H9 (cell line): ENCODE measurements at regions not wholly inside any gene's neighbourhood (a gene's known extent, or its start where the extent isn't known, plus 50 kb on each side); places are given as distances from the start of the nearest gene placed in this dataset.

Source experiments
- DNase-seq: peaks from one replicate; pipeline ENCODE4 v3.0.0-alpha.2; 2017
- H2AFZ ChIP-seq: one replicate; pipeline ENCODE4 v1.6.1; 2013; ENCODE audit warnings: mild to moderate bottlenecking, low read length, control low read depth, moderate library complexity
- H2AK5ac ChIP-seq: 2 replicates; pipeline ENCODE4 v1.6.1; 2013; ENCODE audit warnings: low read length, control low read depth, mixed read lengths; ENCODE audit not compliant: insufficient read length
- H2BK120ac ChIP-seq: one replicate; pipeline ENCODE4 v1.6.1; 2013; ENCODE audit warnings: low read depth, mild to moderate bottlenecking, low read length, control low read depth, inconsistent platforms; ENCODE audit not compliant: poor library complexity, severe bottlenecking
- H2BK12ac ChIP-seq: 2 replicates; pipeline ENCODE4 v1.6.1; 2013; ENCODE audit warnings: low read length, control low read depth, mixed read lengths, low read depth; ENCODE audit not compliant: insufficient read length
- H2BK15ac ChIP-seq: 2 replicates; pipeline ENCODE4 v1.6.1; 2013; ENCODE audit warnings: low read depth, low read length, control low read depth
- H2BK20ac ChIP-seq: one replicate; pipeline ENCODE4 v1.6.1; 2013; ENCODE audit warnings: low read depth, mild to moderate bottlenecking, low read length, control low read depth, inconsistent platforms; ENCODE audit not compliant: poor library complexity, severe bottlenecking
- H2BK5ac ChIP-seq: 2 replicates; pipeline ENCODE4 v1.6.1; 2013; ENCODE audit warnings: low read length, control low read depth, mixed read lengths; ENCODE audit not compliant: insufficient read length
- H3K14ac ChIP-seq: 2 replicates; pipeline ENCODE4 v1.6.1; 2013; ENCODE audit warnings: low read length, control low read depth; ENCODE audit not compliant: insufficient read depth
- H3K18ac ChIP-seq: 2 replicates; pipeline ENCODE4 v1.6.1; 2013; ENCODE audit warnings: low read depth, mild to moderate bottlenecking, mixed read lengths, low read length, control low read depth; ENCODE audit not compliant: insufficient read length
- H3K23ac ChIP-seq: 2 replicates; pipeline ENCODE4 v1.6.1; 2013; ENCODE audit warnings: low read length, control low read depth, mixed read lengths, low read depth; ENCODE audit not compliant: insufficient read length
- H3K23me2 ChIP-seq: 2 replicates; pipeline ENCODE4 v1.6.1; 2013; ENCODE audit warnings: low read depth, mild to moderate bottlenecking, mixed read lengths, low read length, control low read depth; ENCODE audit not compliant: insufficient read length, poor library complexity, severe bottlenecking
- H3K27ac ChIP-seq: 2 replicates; pipeline ENCODE4 v1.5.1; 2013; ENCODE audit warnings: low read length, control low read depth, mixed read lengths, low read depth; ENCODE audit not compliant: insufficient read length
- H3K27me3 ChIP-seq: 2 replicates; pipeline ENCODE4 v1.6.1; 2013; ENCODE audit warnings: low read length, control low read depth, inconsistent platforms; ENCODE audit not compliant: insufficient read depth
- H3K4ac ChIP-seq: 2 replicates; pipeline ENCODE4 v1.6.1; 2013; ENCODE audit warnings: low read depth, mild to moderate bottlenecking, control low read depth, inconsistent platforms, low read length, moderate library complexity
- H3K4me1 ChIP-seq: 2 replicates; pipeline ENCODE4 v1.6.1; 2013; ENCODE audit warnings: low read length, control low read depth, inconsistent platforms; ENCODE audit not compliant: insufficient read depth
- H3K4me2 ChIP-seq: 2 replicates; pipeline ENCODE4 v1.6.1; 2013; ENCODE audit warnings: low read length, control low read depth, mixed read lengths; ENCODE audit not compliant: insufficient read length, insufficient read depth
- H3K56ac ChIP-seq: 2 replicates; pipeline ENCODE4 v1.6.1; 2013; ENCODE audit warnings: low read depth, mild to moderate bottlenecking, mixed read lengths, low read length, control low read depth; ENCODE audit not compliant: insufficient read length
- H3K79me1 ChIP-seq: 2 replicates; pipeline ENCODE4 v1.6.1; 2013; ENCODE audit warnings: low read depth, mild to moderate bottlenecking, moderate library complexity, low read length, control low read depth, inconsistent platforms; ENCODE audit not compliant: insufficient read depth, poor library complexity, severe bottlenecking
- H3K79me2 ChIP-seq: 2 replicates; pipeline ENCODE4 v1.6.1; 2013; ENCODE audit warnings: low read length, control low read depth, inconsistent platforms; ENCODE audit not compliant: insufficient read depth
- H3K9ac ChIP-seq: 2 replicates; pipeline ENCODE4 v1.6.1; 2013; ENCODE audit warnings: low read length, control low read depth, mixed read lengths; ENCODE audit not compliant: insufficient read length; ENCODE audit errors: extremely low read depth
- H3K9me3 ChIP-seq: one replicate; pipeline ENCODE4 v1.6.1; 2013; ENCODE audit warnings: low read depth, low read length, inconsistent platforms; ENCODE audit not compliant: control insufficient read depth
- H3T11ph ChIP-seq: one replicate; pipeline ENCODE4 v1.6.1; 2013; ENCODE audit warnings: mild to moderate bottlenecking, low read length, control low read depth, inconsistent platforms
- H4K20me1 ChIP-seq: one replicate; pipeline ENCODE4 v1.6.1; 2013; ENCODE audit not compliant: control insufficient read depth, insufficient read length, insufficient read depth
- H4K5ac ChIP-seq: 2 replicates; pipeline ENCODE4 v1.6.1; 2013; ENCODE audit warnings: low read depth, mild to moderate bottlenecking, mixed read lengths, low read length, control low read depth; ENCODE audit not compliant: insufficient read length
- H4K8ac ChIP-seq: replicated peaks from 2 replicates; pipeline ENCODE4 v1.6.1; 2013; ENCODE audit warnings: low read length, control low read depth, mixed read lengths, low read depth; ENCODE audit not compliant: insufficient read length
- H4K91ac ChIP-seq: 2 replicates; pipeline ENCODE4 v1.6.1; 2013; ENCODE audit warnings: low read depth, mild to moderate bottlenecking, moderate library complexity, mixed read lengths, low read length, control low read depth; ENCODE audit not compliant: insufficient read length
- H3K27ac Mint-ChIP-seq, 3 experiments: 2 replicates in 2 of 3; 3 replicates in 1 of 3; pipeline ENCODE4 v1.8.0; 2020 to 2021; ENCODE audit warnings: mixed read lengths in 3 of 3, mild to moderate bottlenecking in 1 of 3, moderate library complexity in 1 of 3
- H3K27me3 Mint-ChIP-seq: 2 replicates; pipeline ENCODE4 v1.8.0; 2021; ENCODE audit warnings: low read depth, mild to moderate bottlenecking, moderate library complexity, mixed read lengths
- H3K36me3 Mint-ChIP-seq, 3 experiments: 2 replicates in 2 of 3; 3 replicates in 1 of 3; pipeline ENCODE4 v1.8.0; 2020 to 2021; ENCODE audit warnings: low read depth in 3 of 3, mixed read lengths in 3 of 3; ENCODE audit not compliant: insufficient read depth in 1 of 3
- H3K4me1 Mint-ChIP-seq, 2 experiments: 2 replicates each; pipeline ENCODE4 v1.8.0; 2020; ENCODE audit warnings: mixed read lengths in 2 of 2
- H3K4me3 Mint-ChIP-seq, 2 experiments: 2 replicates in 1 of 2; 3 replicates in 1 of 2; pipeline ENCODE4 v1.8.0; 2020 to 2021; ENCODE audit warnings: mild to moderate bottlenecking in 2 of 2, mixed read lengths in 2 of 2, moderate library complexity in 1 of 2
- H3K9me3 Mint-ChIP-seq, 2 experiments: 2 replicates in 1 of 2; 3 replicates in 1 of 2; pipeline ENCODE4 v1.8.0; 2020; ENCODE audit warnings: mild to moderate bottlenecking in 2 of 2, mixed read lengths in 2 of 2, moderate library complexity in 1 of 2
- CTCF ChIP-seq: fragments of 200-600 bp; sonication (generic); conservative IDR thresholded peaks from 3 replicates; pipeline ENCODE4 v1.8.0; 2021; ENCODE audit warnings: antibody characterized with exemption, mild to moderate bottlenecking
- WGBS: extraction: QIAGEN DNeasy Blood & Tissue Kit; methylation state at CpG from one replicate; pipeline ENCODE4 v1.1.7; 2013; ENCODE audit warnings: missing lambda C conversion rate, low lambda C conversion rate, mixed read lengths; ENCODE audit not compliant: insufficient read length; ENCODE audit errors: extremely low coverage; 5-methylcytosine and 5-hydroxymethylcytosine counted together

GRCh38 chr9:79341561-79341960, 230.2 kb upstream of the TLE4 start:
- Histone ChIP-seq H2BK5ac (no peak overlapping the region), H2BK12ac (no peak overlapping the region), H3K9me3 (peaks cover 2% of the 10 kb centered on the region), H4K5ac (no peak overlapping the region), H3K4me1 (no peaks in the 10 kb centered on the region), H3K56ac (no peak overlapping the region), H3K23ac (no peak overlapping the region), H3K18ac (no peak overlapping the region), H3K4me2 (no peak overlapping the region), H4K8ac (no peak overlapping the region), H3T11ph (no peak overlapping the region), H4K91ac (no peak overlapping the region), H3K27ac (no peak overlapping the region), H3K79me1 (no peaks in the 10 kb centered on the region), H3K4ac (no peak overlapping the region), H2BK120ac (no peak overlapping the region), H2BK15ac (no peak overlapping the region), H3K79me2 (no peaks in the 10 kb centered on the region), H3K14ac (no peak overlapping the region), H4K20me1 (no peaks in the 10 kb centered on the region), H3K27me3 (no peaks in the 10 kb centered on the region), H3K23me2 (no peaks in the 10 kb centered on the region), H2AK5ac (no peak overlapping the region), H3K9ac (no peak overlapping the region), H2BK20ac (no peak overlapping the region), H2AFZ (no peak overlapping the region)
- Mint-ChIP-seq H3K36me3 (peaks cover 0 to 9% (median 2%) of the 10 kb centered on the region in 3 experiments; a peak in 1 of 7 replicates), H3K27ac (no peak overlapping the region), H3K9me3 (peaks cover 0 to 6% of the 10 kb centered on the region in 2 experiments; a peak in 2 of 5 replicates), H3K4me3 (no peak overlapping the region), H3K4me1 (no peaks in the 10 kb centered on the region), H3K27me3 (no peaks in the 10 kb centered on the region)
- TF ChIP-seq CTCF: no peak
- DNase-seq: no peak
- WGBS: no CpG with 5 or more reads among the region's 6 CpGs
